HG02885 (cell line): ENCODE measurements at regions not wholly inside any gene's neighbourhood (a gene's known extent, or its start where the extent isn't known, plus 50 kb on each side); places are given as distances from the start of the nearest gene placed in this dataset.
A peak's percentile ranks its signal among the peaks of the same experiment; 100 is the strongest.
"Not testable (repeated sequence)": the region's sequence is repeated elsewhere in the genome, so short reads cannot be mapped to it uniquely, and the experiment has no call there.

Experiments
- ATAC-seq: cut with Tn5 transposase; IDR thresholded peaks from one replicate; pipeline ENCODE4 v1.9.1; 2021; ENCODE audit warnings: mild to moderate bottlenecking; ENCODE audit not compliant: unreplicated experiment, poor library complexity

DNA sequence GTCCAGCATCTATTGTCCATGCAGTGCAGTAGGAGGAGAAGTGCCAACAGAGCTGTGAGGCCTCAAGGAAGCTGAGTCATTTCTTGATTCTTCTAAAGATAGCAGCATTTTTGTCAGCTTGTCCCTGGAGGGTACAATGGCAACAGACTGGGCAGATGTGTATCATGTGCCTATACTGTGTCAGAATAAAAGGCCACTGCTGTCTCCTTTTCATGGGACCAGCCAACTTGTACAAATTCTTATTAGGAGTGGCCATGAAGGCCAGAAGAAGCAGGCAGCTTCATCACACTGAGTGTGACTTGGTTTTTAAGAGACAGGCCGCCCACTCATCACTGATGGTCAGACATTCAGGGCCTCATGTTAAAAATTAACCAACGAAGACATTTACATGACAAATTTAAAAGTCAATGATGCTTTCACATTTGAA is 185.0 kb upstream of the FAM241A start:
- peak; percentile 80 for ATAC-seq

GRCh38 chr4:111961026-111961425 is 184.2 kb upstream of the FAM241A start:
- ATAC-seq: not testable (repeated sequence)

GRCh38 chr4:111961809-111962208 is 183.4 kb upstream of the FAM241A start:
- no peak for ATAC-seq

DNA sequence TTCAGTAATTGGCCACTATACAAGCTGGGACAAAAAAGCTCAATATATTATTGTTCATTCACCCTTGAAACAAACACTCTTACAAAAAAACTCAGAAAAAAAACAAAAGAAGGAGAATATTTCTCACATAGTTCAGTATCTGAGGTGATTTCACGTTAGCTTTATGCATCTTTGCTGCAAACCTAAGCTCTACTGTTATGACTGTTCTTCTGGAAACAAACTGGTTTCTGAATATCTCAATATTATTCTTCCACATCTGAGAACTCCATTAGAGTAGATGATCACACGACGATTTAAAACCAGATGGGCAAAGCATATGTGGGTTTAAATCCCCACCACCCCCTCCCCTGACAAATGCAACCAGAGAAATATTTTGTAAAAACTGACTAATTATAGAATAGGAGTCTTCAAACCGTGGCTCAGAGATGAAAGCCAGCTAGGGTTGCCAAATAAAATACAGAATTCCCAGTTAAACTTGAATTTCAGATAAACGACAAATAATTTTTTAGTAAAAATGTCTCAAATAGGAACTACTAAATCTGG is 182.0 kb upstream of the FAM241A start:
- peak; percentile 57 for ATAC-seq

DNA sequence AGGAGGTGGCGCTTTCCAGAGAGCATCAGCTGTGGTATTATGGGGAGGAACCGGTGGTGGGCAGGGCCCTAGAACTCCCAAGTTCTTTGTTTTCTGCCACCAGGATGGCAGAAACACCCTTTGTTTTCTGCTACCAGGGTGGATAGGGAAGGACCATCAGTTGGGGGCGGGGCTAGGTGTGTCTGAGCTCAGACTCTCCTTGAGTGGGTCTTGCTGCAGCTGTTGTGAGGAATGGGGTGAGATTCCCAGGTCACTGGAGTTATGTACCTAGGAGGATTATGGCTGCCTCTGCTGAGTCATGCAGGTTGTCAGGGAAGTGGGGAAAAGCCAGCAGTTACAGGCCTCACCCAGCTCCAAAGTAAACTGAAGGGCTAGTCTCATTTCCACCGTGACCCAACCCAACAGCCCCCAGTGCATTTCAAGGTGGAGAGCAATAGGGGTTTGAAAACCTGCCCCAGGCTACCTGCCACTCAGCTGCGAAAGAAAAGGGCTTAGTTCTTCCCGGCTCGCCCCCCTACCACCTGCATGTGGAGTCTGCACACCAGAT is 167.8 kb upstream of the FAM241A start:
- no peak for ATAC-seq

DNA sequence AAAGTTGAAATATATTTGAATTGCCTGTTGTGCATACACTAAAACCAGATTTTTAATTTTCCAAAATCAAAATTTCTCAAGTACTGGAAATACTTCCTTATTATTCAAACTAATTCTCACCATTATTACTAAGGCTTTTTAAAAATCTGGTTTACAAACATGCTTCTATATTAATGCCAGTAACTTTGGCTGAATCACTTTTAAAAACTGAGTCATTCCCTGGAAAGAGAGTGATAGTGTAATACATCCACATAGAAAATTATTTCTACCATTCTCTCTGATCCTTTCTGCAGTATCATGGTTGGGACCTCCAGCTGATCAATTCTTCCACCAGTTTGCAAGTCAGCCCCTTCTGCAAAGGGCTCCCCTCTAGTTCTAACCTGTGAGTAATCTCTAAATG is 165.3 kb upstream of the FAM241A start:
- ATAC-seq: no peak

DNA sequence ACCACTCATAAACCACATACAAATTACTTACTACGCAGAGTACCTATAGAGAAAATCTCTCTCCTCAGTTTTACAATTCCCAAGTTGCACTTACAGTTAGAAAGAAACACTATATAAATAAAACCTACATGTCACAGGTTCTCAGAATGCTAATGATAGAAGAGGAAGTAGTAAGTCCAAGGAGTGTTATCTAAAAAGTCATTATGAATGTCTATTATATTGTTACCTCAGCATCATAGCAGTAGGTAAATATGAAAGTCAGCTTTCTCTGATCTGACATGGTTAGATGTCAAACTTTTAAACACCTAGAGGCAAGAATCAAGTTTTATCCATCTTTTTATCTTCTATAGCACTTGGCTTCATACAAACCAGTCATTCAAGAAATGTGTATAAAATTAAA is 163.2 kb upstream of the FAM241A start:
- no peak for ATAC-seq

GRCh38 chr4:111984169-111984819 is 161.0 kb upstream of the FAM241A start:
- no peak for ATAC-seq

- ATAC-seq: no peak
Observed at GRCh38 chr4:111985426-111985825, 159.8 kb upstream of the FAM241A start.

- no peak for ATAC-seq
Observed at GRCh38 chr4:111986095-111986494, 159.2 kb upstream of the FAM241A start.

DNA sequence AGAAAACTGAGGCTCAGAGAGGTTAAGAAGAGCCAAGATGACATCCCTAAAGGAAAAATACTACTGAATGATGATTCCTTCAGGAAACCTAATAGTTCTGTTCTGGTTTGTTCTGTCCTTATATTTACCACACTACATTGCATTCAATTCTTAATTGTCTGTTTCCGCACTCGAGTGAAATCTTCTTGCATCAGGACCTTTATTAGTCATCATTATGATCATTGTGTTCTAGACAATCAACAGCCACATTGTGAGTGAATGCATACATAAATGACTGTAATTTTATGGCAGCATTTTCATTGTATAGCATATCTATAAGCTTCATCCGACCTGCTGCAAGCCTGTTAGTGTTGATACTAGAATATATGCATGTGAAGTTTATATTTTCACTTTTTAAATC is 156.7 kb upstream of the FAM241A start:
- no peak for ATAC-seq

DNA sequence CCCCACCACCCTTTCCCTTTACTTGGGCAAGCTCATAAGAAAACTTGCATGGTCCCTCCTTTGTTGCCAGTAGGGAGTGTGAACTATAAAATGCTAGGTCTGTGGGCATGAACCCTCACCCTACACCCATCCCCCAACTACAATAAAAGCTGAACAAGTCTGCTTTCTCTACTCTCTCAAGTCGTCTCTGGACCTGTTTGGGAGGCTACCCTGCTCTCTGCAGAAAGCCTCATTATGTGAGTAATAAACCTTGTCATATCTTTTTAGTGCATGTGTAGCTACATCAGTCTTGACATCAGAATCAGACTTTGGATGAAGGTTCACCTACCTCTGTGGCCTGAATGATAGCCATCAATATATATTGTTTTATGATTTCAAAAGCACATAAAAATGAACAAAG is 155.4 kb upstream of the FAM241A start:
- no peak for ATAC-seq

- peak; percentile 98 for ATAC-seq
Observed at GRCh38 chr4:111991163-111991562, 154.1 kb upstream of the FAM241A start.

DNA sequence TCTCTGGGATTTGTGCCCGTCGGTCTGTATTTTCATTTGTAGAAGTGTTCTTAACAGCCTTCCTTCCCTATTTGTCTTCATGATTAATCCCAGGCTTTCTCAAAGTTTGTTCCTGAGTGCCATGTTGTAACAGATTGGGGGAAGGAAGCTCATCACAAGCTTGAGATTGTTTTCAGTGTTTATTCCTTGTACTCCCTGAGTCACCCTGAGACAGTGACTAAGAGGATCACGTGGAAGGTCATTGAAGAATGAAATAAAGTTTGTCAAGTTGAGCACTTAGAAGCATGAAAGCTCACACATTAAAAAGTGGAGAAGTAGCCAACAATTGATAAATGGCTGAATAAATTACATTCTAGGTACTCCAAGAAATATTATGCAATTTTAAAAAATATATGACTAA is 153.5 kb upstream of the FAM241A start:
- no peak for ATAC-seq

DNA sequence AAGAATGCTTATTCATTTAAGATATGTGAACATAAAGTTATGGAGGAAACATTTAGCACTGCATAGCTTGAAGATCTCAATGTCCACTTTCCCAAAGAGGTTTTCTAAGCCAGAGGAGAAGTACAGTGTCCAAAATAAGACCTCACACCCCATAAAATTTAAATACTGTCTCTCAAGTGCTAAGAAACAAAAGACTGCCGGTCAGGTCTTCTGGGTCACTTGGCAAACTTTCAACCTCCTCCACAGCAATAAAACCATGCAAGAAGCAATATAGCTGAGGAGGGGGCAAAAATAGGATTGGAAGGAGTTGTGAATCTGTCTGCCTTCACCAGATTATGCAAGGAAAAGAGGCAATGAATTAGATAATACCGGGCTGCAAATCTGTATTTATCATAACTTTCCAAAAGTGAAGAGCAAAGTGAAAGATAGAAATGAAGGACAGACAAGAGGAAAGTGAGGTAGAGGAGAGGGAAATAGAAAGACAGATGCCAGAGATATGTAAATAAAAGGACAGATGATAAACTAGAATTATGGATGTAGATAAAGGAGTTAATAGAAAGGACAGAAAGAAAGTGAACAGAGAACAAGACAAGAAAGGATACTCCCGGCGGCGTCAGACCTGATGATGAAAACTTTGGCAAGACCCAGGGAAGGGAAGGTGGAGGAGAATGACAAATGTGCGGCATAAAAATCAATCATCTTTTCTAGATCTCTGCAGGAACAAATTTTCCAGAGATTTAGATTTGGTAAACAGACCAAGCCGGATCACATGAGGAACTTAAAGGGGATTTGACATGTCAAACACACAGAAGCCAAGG is 152.7 kb upstream of the FAM241A start:
- ATAC-seq: no peak

DNA sequence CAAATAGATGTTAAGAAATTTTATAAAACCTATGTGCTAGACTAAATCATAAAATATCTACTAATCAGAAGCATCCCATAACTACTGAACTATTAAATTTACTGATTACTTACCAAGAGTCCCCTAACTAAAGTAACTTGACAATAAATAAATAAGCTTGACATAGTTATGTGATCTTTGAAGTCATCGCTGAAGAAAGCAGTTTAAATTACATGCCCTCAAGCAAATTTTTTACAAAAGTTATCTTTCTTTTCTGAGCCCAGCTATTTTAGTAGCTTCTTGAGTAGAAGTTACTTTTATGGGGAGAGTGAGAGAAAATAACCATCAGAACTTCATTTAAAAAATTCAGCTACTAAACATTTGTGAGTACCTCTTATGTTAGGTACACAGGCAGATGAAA is 150.9 kb upstream of the FAM241A start:
- ATAC-seq: no peak

GRCh38 chr4:111997785-111998184 is 147.5 kb upstream of the FAM241A start:
- ATAC-seq: no peak

DNA sequence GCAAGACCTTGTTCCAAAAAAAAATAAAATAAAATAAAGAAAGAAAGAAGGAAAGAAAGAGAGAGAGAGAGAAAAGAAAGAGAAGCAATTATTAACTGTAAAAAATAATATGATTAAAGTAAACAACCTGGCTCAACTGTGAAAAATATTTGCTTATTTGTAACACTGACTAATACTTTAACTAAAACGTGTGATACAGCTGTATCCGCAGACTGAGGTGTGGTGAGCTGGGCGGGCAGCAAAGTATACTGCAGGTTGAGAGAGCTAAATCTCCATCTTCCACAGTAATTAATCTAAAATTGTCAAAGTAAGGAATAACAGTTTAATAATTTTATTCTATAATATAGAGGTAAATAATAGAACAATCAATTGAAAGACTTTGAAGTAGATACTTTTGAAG is 145.5 kb upstream of the FAM241A start:
- no peak for ATAC-seq

DNA sequence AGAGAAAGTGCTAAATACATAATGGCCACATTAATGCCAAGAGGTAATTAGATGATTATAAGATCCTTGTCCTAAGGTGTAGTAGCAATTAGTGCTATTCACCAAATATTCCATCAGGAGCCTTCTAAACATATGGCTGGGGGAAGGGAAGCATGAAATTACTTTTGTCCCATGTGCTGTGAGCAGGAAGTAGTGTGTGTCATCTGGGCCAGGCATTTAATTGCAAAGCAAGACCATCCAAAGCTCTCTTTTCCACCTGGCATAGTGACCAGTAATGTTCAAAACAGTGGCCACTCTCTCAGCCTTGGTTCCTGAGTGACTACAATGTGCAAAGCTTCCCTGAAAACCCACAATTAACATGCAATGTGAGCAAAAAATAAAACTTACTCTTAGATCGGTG is 144.2 kb upstream of the FAM241A start:
- ATAC-seq: no peak

DNA sequence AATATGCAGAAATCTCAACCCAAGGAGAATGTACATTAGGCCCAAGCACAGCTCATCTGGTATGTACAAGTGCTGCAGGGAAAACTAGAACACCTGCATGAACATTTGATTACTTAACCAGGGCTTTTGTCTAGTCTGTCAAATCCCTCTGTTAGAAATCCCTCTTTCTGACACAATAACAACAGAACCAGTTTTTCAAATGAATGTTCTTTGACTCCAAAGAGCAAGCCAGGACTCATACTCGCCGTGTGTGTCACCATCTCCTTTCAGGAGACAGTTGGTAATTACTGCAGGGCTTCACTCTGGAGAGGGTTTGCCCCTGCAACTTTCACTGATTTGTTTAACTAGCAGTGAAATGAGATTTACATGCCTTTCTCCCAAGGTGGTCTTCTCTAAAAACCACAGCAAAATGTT is 143.0 kb upstream of the FAM241A start:
- no peak for ATAC-seq

DNA sequence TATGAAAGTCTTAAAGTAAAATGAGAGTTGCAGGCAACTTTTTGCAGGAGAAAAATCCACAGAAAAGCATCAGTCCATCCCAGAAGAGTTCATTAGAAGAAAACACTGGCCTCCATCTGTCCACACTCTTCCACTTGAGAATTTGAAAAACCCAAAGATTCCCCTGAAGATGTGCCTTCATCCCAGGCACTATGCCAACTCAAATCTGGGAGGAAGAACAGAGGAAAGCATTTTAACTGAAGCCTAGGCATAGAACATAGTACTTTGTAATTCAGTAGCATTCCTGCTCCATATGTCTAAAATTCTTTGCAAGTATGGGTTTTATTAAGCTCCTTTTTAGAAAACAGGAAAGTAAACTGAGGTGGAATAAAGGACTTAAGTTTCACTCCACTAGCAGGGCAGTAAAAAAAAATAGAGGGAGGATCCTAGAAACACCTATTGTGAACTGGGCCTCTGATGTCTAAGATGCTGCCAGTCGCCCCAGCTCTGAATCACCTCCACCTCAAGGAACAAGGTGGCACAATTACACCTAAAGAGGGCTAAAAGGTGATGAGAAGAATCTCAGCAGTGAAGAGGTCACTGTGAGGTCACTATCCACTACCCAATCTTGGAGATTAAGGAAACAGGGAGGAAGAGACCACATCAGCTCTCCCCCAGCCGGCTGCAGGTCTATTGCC is 141.9 kb upstream of the FAM241A start:
- no peak for ATAC-seq
